Vagina (tissue), 2 donors: ENCODE measurements at regions not wholly inside any gene's neighbourhood (a gene's known extent, or its start where the extent isn't known, plus 50 kb on each side); places are given as distances from the start of the nearest gene placed in this dataset.

ENCODE experiments used
- POLR2A ChIP-seq, 2 donors: fragments of 450-650 bp; IDR thresholded peaks; one replicate each; pipeline ENCODE4 v1.6.1; 2017; ENCODE audit warnings: antibody characterized with exemption in 2 of 2, mild to moderate bottlenecking in 2 of 2, moderate library complexity in 2 of 2
- POLR2AphosphoS5 ChIP-seq, 2 donors: sonication (generic); formaldehyde crosslinking; IDR thresholded peaks; one replicate each; pipeline ENCODE4 v1.9.0; 2017; ENCODE audit warnings: antibody characterized with exemption in 2 of 2, mild to moderate bottlenecking in 2 of 2, low read depth in 1 of 2; ENCODE audit not compliant: insufficient read depth in 1 of 2
- TF ChIP-seq, protein P1 (sequence below), 3 experiments: fragments of 450-650 bp in 2 of 3; fragments of 200-600 bp in 1 of 3; sonication (generic) in 1 of 3; IDR thresholded peaks; one replicate each; pipeline ENCODE4 v1.5.1; 2017 to 2019; ENCODE audit warnings: antibody characterized with exemption in 3 of 3, mild to moderate bottlenecking in 2 of 3, moderate library complexity in 2 of 3

DNA sequence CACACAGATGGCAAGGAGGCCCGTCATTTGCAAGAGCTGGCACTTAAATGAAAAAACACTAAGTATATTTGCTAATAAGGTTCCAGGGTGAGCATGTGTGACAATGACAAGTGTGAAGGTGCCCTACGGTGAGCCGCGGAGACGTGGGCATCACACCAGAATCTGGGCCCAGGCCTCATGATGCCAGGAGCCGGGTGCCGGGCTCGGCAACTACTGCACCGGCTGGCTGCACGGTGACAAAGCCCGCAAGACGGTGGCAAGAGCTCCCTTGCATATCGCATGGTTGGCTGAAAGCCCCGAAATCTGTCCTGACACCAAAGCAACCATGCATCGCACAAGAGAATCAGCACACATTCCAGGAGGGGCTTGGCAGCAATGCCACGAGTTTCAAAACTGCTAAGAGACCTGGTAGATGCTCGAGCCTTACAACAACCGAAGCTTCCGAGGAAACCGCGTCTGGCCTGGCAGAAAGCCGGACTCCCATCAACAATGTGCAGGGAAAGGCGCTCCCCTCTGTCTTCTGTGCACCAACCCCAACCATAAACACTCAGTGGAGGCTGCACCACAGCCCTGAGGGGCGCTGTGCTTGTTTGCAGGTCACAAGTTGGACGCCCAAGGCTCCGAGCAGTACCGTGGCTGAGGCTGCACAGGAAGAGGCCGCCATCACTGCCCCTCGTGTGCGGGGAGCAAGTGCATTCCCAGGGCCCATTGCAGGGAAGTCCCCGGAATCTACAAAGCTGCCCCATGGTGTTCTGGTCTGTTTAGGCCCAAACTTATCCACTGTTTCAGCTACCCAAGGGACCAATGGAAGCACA lies 339.7 kb downstream of the CTTN start:
- TF ChIP-seq POLR2AphosphoS5 (IDR thresholded peaks at IDR 0.05; ENCODE audit: insufficient read depth in 1 of 2, low read depth in 1 of 2): no peak
- TF ChIP-seq, protein P1, sequence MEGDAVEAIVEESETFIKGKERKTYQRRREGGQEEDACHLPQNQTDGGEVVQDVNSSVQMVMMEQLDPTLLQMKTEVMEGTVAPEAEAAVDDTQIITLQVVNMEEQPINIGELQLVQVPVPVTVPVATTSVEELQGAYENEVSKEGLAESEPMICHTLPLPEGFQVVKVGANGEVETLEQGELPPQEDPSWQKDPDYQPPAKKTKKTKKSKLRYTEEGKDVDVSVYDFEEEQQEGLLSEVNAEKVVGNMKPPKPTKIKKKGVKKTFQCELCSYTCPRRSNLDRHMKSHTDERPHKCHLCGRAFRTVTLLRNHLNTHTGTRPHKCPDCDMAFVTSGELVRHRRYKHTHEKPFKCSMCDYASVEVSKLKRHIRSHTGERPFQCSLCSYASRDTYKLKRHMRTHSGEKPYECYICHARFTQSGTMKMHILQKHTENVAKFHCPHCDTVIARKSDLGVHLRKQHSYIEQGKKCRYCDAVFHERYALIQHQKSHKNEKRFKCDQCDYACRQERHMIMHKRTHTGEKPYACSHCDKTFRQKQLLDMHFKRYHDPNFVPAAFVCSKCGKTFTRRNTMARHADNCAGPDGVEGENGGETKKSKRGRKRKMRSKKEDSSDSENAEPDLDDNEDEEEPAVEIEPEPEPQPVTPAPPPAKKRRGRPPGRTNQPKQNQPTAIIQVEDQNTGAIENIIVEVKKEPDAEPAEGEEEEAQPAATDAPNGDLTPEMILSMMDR (IDR thresholded peaks at IDR 0.05): no peak
- TF ChIP-seq POLR2A (IDR thresholded peaks at IDR 0.05): no peak
